GM19193 (cell line): ENCODE measurements at regions not wholly inside any gene's neighbourhood (a gene's known extent, or its start where the extent isn't known, plus 50 kb on each side); places are given as distances from the start of the nearest gene placed in this dataset.

ENCODE experiments used
- POLR2A ChIP-seq: IDR thresholded peaks from 4 replicates; pipeline ENCODE4 v1.6.1; 2011; ENCODE audit not compliant: insufficient read depth, insufficient read length; ENCODE audit errors: extremely low read depth

GRCh38 chr7:131130324-131130723 is 197.4 kb upstream of the MKLN1 start:
- TF ChIP-seq POLR2A: no peak

DNA sequence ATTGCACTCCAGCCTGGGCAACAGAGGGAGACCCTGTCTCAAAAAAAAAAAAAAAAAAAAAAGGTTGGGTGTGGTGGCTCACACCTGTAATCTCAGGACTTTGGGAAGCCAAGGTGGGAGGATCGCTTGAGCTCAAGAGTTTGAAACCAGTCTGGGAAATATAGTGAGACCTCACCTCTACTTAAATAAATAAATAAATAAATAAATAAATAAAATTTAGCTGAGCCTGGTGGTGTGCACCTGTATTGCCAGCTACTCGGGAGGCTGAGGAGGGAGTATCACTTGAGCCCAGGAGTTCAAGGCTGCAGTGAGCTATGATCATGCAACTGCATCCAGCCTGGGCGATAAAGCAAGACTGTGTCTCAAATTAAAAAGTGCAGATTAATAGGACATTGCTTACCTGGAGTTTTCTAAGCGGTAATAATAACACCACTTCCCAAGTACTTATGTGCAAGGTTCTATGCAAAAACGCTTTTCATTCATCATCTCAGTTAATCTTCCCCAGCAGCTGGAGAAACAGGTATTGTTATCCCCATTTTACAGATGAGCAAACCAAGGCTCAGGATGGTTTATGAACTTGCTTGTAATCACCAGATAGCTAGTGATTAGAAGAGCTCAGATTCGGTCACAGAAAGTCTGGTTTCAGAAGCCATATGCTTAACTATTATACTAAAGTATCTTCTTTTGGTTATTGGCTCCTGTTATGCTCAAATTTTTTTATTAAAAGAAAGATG is 196.5 kb upstream of the MKLN1 start:
- no peak for TF ChIP-seq POLR2A

GRCh38 chr7:131131746-131132431 is 195.8 kb upstream of the MKLN1 start:
- TF ChIP-seq POLR2A: no peak

- TF ChIP-seq POLR2A: no peak
Measured at GRCh38 chr7:131139462-131139861, 188.2 kb upstream of the MKLN1 start.

DNA sequence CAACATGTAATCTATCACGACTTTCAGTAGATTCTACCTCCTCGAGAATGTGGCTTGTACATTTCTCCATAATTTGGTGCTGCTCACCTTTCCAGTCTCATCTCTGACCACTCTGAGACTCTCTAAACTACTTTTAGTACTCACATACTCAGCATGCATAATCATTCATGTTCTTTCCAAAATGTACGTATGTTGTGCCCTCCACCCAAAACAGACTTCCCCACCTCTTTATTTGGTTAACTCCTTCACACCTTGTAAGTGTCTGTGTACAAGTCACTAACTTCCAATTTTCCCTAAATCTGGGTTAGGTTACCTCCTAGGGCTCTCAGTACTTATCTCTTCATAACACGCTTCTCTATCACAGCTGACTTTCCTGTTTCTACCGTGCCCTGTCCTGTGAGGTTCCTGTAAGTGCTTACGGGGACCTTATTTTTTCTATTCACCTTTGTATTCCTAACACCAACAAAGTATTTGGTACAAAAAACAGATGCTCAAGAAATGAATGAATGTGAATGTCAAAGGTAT is 186.2 kb upstream of the MKLN1 start:
- TF ChIP-seq POLR2A: no peak

- TF ChIP-seq POLR2A: no peak
Measured at GRCh38 chr7:131143869-131144268, 183.8 kb upstream of the MKLN1 start.

DNA sequence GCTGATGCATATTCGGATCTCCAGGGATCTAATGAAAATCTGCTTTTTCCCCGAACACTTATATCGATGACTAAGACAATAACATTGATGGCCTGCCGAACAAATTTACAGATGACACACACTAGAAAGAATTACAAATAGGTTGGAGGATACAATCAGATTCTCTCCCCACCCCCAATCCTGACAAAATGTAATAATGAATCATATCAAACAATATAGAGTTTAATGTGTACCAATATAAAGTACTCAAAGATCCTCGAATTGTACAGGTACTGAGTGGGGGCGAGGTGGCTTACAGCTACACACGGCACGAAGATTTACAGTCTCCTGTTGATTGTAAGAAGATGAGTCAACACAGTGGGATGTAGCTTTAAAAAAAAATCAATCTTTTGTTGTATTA is 182.7 kb upstream of the MKLN1 start:
- no peak for TF ChIP-seq POLR2A

- TF ChIP-seq POLR2A: no peak
Measured at GRCh38 chr7:131145770-131146169, 181.9 kb upstream of the MKLN1 start.

DNA sequence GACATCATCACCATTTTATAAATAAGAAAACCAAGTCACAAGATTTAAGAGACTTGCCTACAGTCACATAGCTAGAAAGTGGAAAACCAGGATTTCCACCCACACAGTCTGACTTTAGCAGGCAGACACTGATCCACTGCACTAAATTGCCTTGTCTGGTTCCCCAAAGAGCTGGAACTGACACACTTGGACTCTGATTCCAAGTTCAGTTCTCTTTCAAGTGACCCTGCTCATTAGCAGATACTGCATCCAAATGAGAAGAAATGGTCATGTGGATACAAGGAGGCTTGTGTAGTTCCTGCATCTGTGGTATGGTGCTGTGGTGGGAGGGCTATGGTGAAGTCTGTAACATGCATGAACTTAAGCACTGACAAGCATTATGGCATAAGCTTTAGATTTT is 180.1 kb upstream of the MKLN1 start:
- no peak for TF ChIP-seq POLR2A

- TF ChIP-seq POLR2A: no peak
Measured at GRCh38 chr7:131148258-131148657, 179.4 kb upstream of the MKLN1 start.

DNA sequence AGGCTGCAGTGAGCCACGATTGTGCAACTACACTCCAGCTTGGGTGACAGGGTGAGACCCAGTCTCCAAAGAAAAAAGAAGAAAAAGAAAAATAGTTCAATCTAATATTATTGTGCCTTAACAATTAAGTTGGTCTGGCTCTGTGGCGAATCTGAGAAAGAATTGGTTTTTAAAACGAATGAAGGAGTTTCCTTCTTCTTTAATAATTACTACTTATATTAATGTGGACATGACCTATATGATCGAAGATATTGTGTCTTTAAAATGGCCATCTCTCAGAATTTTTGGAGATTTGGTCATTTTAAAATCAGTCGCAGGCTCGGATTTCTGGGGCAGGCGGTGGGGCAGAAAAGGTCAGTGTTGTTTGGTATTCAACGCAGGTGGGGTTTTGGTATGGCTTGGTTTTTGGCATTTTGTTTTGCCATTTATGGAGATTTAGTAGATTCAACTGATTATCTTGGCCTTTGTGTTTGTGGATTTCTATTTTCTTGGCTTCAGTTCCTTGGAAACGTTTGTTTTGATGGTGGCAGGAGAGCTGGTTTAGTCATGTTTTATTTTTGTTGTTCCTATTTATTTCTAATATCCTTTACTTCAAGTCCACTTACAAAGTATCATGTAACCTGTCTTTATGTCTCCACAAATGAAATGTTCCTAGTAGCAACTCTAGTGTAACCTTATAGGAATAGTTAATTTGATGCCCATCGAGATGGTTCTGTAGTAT is 178.8 kb upstream of the MKLN1 start:
- TF ChIP-seq POLR2A: no peak

- TF ChIP-seq POLR2A: no peak
Measured at GRCh38 chr7:131149429-131149773, 178.3 kb upstream of the MKLN1 start.

DNA sequence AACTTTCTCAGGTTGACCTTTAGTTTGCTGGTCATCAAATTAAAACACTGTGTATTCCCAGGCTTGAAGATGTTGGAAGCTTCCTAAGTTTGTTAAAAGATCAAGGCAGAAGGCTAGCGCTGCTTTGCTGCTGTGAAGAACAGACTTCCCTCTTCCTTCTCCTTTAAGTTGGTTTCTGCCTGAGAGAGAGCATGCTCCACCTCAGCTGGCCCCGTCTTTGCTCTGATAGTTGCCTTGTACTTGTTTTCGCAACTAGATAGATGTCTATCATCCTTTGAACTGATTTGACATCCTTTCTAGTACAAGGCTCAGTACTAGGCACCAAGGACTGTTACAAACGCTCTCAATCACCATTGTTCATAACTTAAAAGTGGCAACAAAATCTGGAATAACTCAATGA is 177.8 kb upstream of the MKLN1 start:
- no peak for TF ChIP-seq POLR2A

- no peak for TF ChIP-seq POLR2A
Measured at GRCh38 chr7:131151034-131151433, 176.6 kb upstream of the MKLN1 start.

- no peak for TF ChIP-seq POLR2A
Measured at GRCh38 chr7:131152766-131153165, 174.9 kb upstream of the MKLN1 start.

GRCh38 chr7:131154380-131154779 is 173.3 kb upstream of the MKLN1 start:
- no peak for TF ChIP-seq POLR2A
